ENCODE measurements at regions not wholly inside any gene's neighbourhood (a gene's known extent, or its start where the extent isn't known, plus 50 kb on each side); places are given as distances from the start of the nearest gene placed in this dataset.

- ChIA-PET POLR2A (ENCODE audit: low non-redundant PET) (no interaction called here), CTCF (no interaction called here)
- intact Hi-C loops (cut with micrococcal nuclease; ENCODE audit: unreplicated experiment), result no loop called here
- H3K4me3 ChIP-seq (ENCODE audit: low read depth, low read length, poor library complexity, severe bottlenecking), result no peak overlapping the region
- H3K4me1 ChIP-seq (ENCODE audit: insufficient read depth, low read length, poor library complexity, severe bottlenecking), result no peaks in the 10 kb centered on the region
- H3K27me3 ChIP-seq (replicated peaks; ENCODE audit: insufficient read depth, low read depth, low read length, poor library complexity), result peaks cover 3% of the 10 kb centered on the region
- no peaks in the 10 kb centered on the region for H3K9me3 ChIP-seq (ENCODE audit: low read depth, low read length, poor library complexity, severe bottlenecking)
- no TSS peak for BruUV-seq (replicated peaks)
- DNase-seq (ENCODE audit: low spot score), result no peak
- H3K36me3 ChIP-seq (ENCODE audit: insufficient read depth, low read length, poor library complexity, severe bottlenecking), result no peaks in the 10 kb centered on the region
- TF ChIP-seq EZH2 (IDR thresholded peaks at IDR 0.05; ENCODE audit: borderline replicate concordance, low read depth, low read length, poor library complexity, severe bottlenecking) (no peak), CTCF (conservative IDR thresholded peaks at IDR 0.05; ENCODE audit: low read depth, low read length) (no peak)
- H3K27ac ChIP-seq (ENCODE audit: low read depth, low read length, poor library complexity, severe bottlenecking), result no peak overlapping the region
These were observed 146.4 kb downstream of the FAM204A start for GRCh38 chr10:118195729-118196128.

DNA sequence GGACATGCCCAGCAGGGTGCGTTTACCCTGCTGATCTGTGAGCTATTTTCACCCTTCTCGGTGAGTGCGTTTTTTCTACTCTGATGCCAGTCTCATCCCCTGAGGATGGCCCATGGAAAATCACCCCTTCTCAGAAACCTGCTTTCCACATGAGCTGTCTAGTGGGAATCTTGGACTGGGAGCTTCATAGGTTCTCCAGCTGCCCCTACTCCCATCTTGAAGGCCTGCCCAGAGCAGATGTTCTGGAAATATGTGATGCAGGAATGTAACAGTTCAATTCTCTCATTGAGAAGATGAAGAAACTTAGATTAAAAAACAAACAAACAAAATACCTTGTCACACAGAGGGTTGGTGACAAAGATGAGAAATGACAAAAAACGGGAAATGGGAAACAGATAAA is 146.9 kb upstream of the RAB11FIP2 start:
- BruUV-seq (replicated peaks), result no TSS peak

GRCh38 chr10:118181021-118181420 is 134.3 kb upstream of the RAB11FIP2 start:
- CTCF ChIA-PET, result no interaction called here
- intact Hi-C loops (cut with micrococcal nuclease; ENCODE audit: unreplicated experiment), result no loop called here
- H3K36me3 ChIP-seq (ENCODE audit: insufficient read depth, low read length, poor library complexity, severe bottlenecking), result no peaks in the 10 kb centered on the region
- POLR2A ChIA-PET (ENCODE audit: low non-redundant PET), result no interaction called here
- no peak for DNase-seq (ENCODE audit: low spot score)
- H3K4me1 ChIP-seq (ENCODE audit: insufficient read depth, low read length, poor library complexity, severe bottlenecking), result no peaks in the 10 kb centered on the region
- no peak overlapping the region for H3K27ac ChIP-seq (ENCODE audit: low read depth, low read length, poor library complexity, severe bottlenecking)
- no peaks in the 10 kb centered on the region for H3K27me3 ChIP-seq (replicated peaks; ENCODE audit: insufficient read depth, low read depth, low read length, poor library complexity)
- no peaks in the 10 kb centered on the region for H3K9me3 ChIP-seq (ENCODE audit: low read depth, low read length, poor library complexity, severe bottlenecking)
- no TSS peak for BruUV-seq (replicated peaks)
- TF ChIP-seq EZH2 (IDR thresholded peaks at IDR 0.05; ENCODE audit: borderline replicate concordance, low read depth, low read length, poor library complexity, severe bottlenecking), result no peak
- TF ChIP-seq CTCF (conservative IDR thresholded peaks at IDR 0.05; ENCODE audit: low read depth, low read length), result no peak
- H3K4me3 ChIP-seq (ENCODE audit: low read depth, low read length, poor library complexity, severe bottlenecking), result no peak overlapping the region

More for the DNA sequence above, 146.9 kb upstream of the RAB11FIP2 start:
- POLR2A ChIA-PET (ENCODE audit: low non-redundant PET), result no interaction called here
- no peak for DNase-seq (ENCODE audit: low spot score)
- H3K27me3 ChIP-seq (replicated peaks; ENCODE audit: insufficient read depth, low read depth, low read length, poor library complexity), result no peaks in the 10 kb centered on the region
- no peaks in the 10 kb centered on the region for H3K36me3 ChIP-seq (ENCODE audit: insufficient read depth, low read length, poor library complexity, severe bottlenecking)
- intact Hi-C loops (cut with micrococcal nuclease; ENCODE audit: unreplicated experiment), result no loop called here
- H3K4me3 ChIP-seq (ENCODE audit: low read depth, low read length, poor library complexity, severe bottlenecking), result no peak overlapping the region
- no peaks in the 10 kb centered on the region for H3K4me1 ChIP-seq (ENCODE audit: insufficient read depth, low read length, poor library complexity, severe bottlenecking)
- TF ChIP-seq CTCF (conservative IDR thresholded peaks at IDR 0.05; ENCODE audit: low read depth, low read length), result no peak
- H3K9me3 ChIP-seq (ENCODE audit: low read depth, low read length, poor library complexity, severe bottlenecking), result no peaks in the 10 kb centered on the region
- CTCF ChIA-PET, result no interaction called here
- no peak overlapping the region for H3K27ac ChIP-seq (ENCODE audit: low read depth, low read length, poor library complexity, severe bottlenecking)

Data from A673 (cell line).